C1 segment of cervical spinal cord (tissue), 14 donors: ENCODE measurements at regions not wholly inside any gene's neighbourhood (a gene's known extent, or its start where the extent isn't known, plus 50 kb on each side); places are given as distances from the start of the nearest gene placed in this dataset.

Source experiments
- DNase-seq, 14 donors: peaks; one replicate each; lab custom pipeline; 2025; lab: John Stamatoyannopoulos, UW

- no peak for DNase-seq
These were observed 854.8 kb upstream of the KLHL29 start for GRCh38 chr2:22530131-22530530.

GRCh38 chr2:22536133-22536532, 848.8 kb upstream of the KLHL29 start:
- DNase-seq: no peak

- no peak for DNase-seq
These were observed 830.5 kb upstream of the KLHL29 start for GRCh38 chr2:22554453-22554852.

- DNase-seq: no peak
These were observed 827.6 kb upstream of the KLHL29 start for GRCh38 chr2:22557406-22557805.

- no peak for DNase-seq
These were observed 825.0 kb upstream of the KLHL29 start for GRCh38 chr2:22560021-22560420.

GRCh38 chr2:22579341-22579740, 805.6 kb upstream of the KLHL29 start:
- no peak for DNase-seq

GRCh38 chr2:22582107-22582506, 802.9 kb upstream of the KLHL29 start:
- DNase-seq: no peak

- DNase-seq: no peak
These were observed 788.7 kb upstream of the KLHL29 start for GRCh38 chr2:22596306-22596705.

- DNase-seq: no peak
These were observed 784.8 kb upstream of the KLHL29 start for GRCh38 chr2:22600156-22600555.

GRCh38 chr2:22600999-22601398, 784.0 kb upstream of the KLHL29 start:
- no peak for DNase-seq

- no peak for DNase-seq
These were observed 780.8 kb upstream of the KLHL29 start for GRCh38 chr2:22604136-22604535.

GRCh38 chr2:22616031-22616430, 768.9 kb upstream of the KLHL29 start:
- DNase-seq: no peak

- no peak for DNase-seq
These were observed 761.4 kb upstream of the KLHL29 start for GRCh38 chr2:22623620-22624019.

- DNase-seq: no peak
These were observed 758.4 kb upstream of the KLHL29 start for GRCh38 chr2:22626621-22627020.

GRCh38 chr2:22628221-22628620, 756.8 kb upstream of the KLHL29 start:
- DNase-seq: no peak

GRCh38 chr2:22628906-22629305, 756.1 kb upstream of the KLHL29 start:
- DNase-seq: no peak

- DNase-seq: no peak
These were observed 750.8 kb upstream of the KLHL29 start for GRCh38 chr2:22634167-22634566.

GRCh38 chr2:22656426-22656825, 728.6 kb upstream of the KLHL29 start:
- no peak for DNase-seq

GRCh38 chr2:22673529-22673928, 711.5 kb upstream of the KLHL29 start:
- DNase-seq: no peak

- DNase-seq: no peak
These were observed 701.1 kb upstream of the KLHL29 start for GRCh38 chr2:22683914-22684313.

- no peak for DNase-seq
These were observed 694.9 kb upstream of the KLHL29 start for GRCh38 chr2:22690096-22690495.

GRCh38 chr2:22691666-22692065, 693.3 kb upstream of the KLHL29 start:
- peak in 1 of 14 donors; percentile 5 for DNase-seq

GRCh38 chr2:22692746-22693145, 692.2 kb upstream of the KLHL29 start:
- no peak for DNase-seq

GRCh38 chr2:22694300-22694699, 690.7 kb upstream of the KLHL29 start:
- no peak for DNase-seq

GRCh38 chr2:22694856-22695255, 690.1 kb upstream of the KLHL29 start:
- DNase-seq: no peak
